GM12892 (cell line): ENCODE measurements at regions not wholly inside any gene's neighbourhood (a gene's known extent, or its start where the extent isn't known, plus 50 kb on each side); places are given as distances from the start of the nearest gene placed in this dataset.

Experiments
- POLR2A ChIP-seq: IDR thresholded peaks from 2 replicates; pipeline ENCODE4 v1.6.1; 2011; ENCODE audit warnings: low read depth, low read length, control low read depth
- POLR2AphosphoS5 ChIP-seq: IDR thresholded peaks from 2 replicates; pipeline ENCODE4 v1.6.1; 2011; ENCODE audit warnings: low read depth, low read length, control low read depth
- TAF1 ChIP-seq: IDR thresholded peaks from 2 replicates; pipeline ENCODE4 v1.6.1; 2011; ENCODE audit warnings: low read depth, mild to moderate bottlenecking, control low read depth, low read length, borderline replicate concordance

- TF ChIP-seq POLR2AphosphoS5 (no peak), POLR2A (no peak), TAF1 (no peak)
Measured at GRCh38 chr5:124102486-124102885, 590.5 kb downstream of the CSNK1G3 start.
